ENCODE measurements at regions not wholly inside any gene's neighbourhood (a gene's known extent, or its start where the extent isn't known, plus 50 kb on each side); places are given as distances from the start of the nearest gene placed in this dataset.

DNA sequence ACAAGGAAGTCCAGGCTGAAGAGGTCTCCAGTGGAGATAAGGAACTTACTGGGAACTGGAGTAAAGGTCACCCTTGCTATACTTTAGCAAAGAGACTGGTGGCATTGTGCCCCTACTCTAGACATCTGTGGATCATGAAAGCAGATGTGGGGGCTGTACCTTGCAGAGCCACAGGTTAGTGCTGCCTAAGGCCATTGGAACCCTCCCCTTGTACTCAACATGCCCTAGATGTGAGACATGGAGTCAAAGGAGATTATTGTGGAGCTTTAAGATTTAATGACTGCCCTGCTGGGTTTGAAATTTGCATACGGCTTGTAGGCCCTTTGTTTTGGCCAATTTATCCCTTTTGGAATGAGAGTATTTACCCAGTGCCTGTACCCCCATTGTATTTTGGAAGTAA lies 397.3 kb upstream of the GRIN3A start:
- H3K27ac ChIP-seq = no peak overlapping the region
- TF ChIP-seq, protein P1, sequence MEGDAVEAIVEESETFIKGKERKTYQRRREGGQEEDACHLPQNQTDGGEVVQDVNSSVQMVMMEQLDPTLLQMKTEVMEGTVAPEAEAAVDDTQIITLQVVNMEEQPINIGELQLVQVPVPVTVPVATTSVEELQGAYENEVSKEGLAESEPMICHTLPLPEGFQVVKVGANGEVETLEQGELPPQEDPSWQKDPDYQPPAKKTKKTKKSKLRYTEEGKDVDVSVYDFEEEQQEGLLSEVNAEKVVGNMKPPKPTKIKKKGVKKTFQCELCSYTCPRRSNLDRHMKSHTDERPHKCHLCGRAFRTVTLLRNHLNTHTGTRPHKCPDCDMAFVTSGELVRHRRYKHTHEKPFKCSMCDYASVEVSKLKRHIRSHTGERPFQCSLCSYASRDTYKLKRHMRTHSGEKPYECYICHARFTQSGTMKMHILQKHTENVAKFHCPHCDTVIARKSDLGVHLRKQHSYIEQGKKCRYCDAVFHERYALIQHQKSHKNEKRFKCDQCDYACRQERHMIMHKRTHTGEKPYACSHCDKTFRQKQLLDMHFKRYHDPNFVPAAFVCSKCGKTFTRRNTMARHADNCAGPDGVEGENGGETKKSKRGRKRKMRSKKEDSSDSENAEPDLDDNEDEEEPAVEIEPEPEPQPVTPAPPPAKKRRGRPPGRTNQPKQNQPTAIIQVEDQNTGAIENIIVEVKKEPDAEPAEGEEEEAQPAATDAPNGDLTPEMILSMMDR (conservative IDR thresholded peaks at IDR 0.05) = no peak

DNA sequence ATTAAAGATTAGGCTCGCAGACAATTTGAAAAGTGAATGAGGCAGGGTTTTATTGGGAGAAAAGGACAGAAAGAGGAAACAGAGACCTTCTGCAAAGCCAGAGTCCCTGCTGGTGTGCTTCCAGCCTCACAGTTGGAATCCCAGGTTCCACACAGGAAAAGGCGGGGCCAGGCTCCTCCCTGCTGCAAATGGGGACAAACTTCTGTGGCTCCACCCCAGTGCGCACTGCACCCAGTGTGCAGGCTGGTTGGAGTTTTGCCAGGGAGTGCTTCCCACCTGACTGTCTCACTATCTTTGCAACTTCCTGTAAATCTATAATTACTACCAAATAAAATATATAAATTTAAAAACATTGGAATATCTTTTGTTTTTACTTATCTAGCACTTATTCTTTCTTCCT lies 386.0 kb upstream of the GRIN3A start:
- TF ChIP-seq, protein P1 (conservative IDR thresholded peaks at IDR 0.05) = no peak

DNA sequence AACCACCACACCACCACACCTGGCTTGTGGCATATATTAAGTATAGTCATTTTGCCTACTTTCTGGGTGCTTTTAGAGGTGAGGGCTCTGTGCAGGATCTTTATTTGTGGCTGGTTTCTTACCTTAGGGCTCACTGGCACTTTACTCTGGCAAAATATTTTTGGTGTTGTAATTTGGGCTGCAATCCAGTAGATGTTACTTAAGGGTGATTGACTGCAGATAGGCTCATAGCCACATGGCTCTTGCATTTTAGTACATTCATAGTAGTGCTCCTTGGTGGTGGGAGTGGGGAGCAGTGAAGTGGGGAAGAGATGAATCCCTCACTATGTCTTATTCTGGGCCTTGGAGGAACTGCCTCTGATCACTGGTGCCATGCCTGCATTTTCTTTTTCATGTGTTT lies 376.1 kb upstream of the GRIN3A start:
- TF ChIP-seq, protein P1 (conservative IDR thresholded peaks at IDR 0.05) = no peak
- no peak overlapping the region for H3K27ac ChIP-seq

More for the DNA sequence above, 386.0 kb upstream of the GRIN3A start:
- no peak overlapping the region for H3K27ac ChIP-seq

DNA sequence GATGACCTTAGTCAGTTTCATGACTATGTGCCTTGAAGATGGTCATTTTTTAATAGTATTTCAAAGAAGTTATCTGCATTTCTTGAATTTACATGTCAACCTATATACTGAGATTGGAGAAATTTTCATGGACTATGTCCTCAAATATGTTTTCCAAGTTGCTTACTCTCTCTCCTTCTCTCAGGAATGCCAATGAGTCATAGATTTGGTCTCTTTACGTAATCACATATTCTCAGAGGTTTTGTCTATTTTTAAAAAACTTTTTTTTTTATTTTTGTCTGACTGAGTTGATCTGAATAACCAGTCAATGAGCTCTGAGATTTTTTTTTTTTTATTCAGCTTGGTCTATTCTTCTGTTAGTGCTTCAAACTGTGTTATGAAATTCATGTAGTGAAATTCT lies 374.7 kb upstream of the GRIN3A start:
- no peak overlapping the region for H3K27ac ChIP-seq
- TF ChIP-seq, protein P1 (conservative IDR thresholded peaks at IDR 0.05) = no peak

DNA sequence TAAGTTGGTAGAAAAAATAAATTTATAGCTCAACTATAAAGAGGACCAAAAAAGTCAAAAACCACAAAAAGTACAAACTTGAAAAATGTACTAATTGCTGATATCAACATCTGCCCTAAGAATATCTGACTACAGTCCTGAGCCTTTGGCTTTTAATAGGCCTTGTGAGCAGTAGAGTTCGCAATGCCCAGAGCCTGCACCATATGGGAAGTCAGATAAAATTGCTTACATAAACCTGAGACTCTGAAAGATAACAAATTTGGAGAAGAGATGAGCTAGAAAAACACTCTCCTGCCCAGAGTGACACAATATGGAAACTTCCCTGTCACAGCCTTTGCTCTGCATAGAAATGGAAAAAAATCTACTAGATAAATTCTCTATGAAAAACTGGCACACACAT lies 368.0 kb upstream of the GRIN3A start:
- TF ChIP-seq, protein P1 (conservative IDR thresholded peaks at IDR 0.05) = no peak
- no peak overlapping the region for H3K27ac ChIP-seq

DNA sequence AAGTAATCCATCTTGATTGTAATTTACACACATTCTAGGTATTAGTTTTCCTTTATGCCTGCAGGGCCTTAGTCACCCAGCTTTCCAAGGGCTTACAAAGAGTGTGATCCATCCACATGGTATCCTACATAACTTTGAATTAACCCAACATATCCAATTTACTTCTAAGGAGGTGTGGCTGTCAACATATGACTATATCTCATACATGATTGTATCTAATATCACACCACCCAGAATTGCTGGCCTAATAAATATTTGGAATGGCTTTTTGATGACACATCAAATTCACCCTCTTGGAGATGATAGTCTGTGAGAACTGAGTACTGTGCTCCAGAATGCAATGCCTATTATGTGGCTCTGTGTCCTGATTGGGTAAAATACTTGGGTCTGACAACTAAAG lies 363.3 kb upstream of the GRIN3A start:
- TF ChIP-seq, protein P1 (conservative IDR thresholded peaks at IDR 0.05) = no peak
- no peak overlapping the region for H3K27ac ChIP-seq

DNA sequence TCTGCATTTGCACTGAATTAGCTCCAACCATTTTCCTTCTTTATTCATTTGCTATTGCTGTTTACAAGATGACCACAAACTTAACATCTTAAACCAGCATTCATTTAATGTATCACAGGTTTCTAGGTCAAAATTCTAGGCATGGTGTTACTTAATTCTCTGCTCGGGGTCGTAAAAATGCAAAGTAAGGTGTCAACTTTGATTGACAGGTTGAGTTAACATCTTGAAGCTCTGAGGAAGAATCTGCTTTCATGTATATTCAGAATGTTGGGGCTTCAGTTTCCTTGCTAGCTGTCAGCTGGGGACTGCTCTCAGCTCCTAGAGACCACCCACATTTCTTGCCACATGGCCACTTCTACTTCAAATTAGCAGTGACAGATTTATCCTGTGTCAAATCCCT lies 348.7 kb upstream of the GRIN3A start:
- TF ChIP-seq, protein P1 (conservative IDR thresholded peaks at IDR 0.05) = no peak

DNA sequence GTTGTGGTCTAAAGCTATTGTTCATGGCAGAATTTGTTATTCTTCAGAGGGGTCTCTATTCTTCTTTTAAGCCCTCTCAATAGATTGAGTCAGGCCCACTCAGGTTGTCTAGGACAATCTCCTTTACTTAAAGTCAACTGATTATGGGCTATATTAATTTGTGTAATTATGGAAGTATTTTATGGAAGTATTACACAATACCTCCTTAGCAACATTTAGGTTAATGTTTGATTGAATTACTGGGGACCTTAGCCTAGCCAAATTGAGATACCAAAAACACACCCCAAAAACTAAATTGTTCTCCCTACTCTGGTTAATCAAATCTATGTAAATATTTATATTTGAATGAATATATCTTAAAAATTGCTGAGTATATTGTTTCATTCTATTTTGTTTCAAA lies 347.1 kb upstream of the GRIN3A start:
- TF ChIP-seq, protein P1 (conservative IDR thresholded peaks at IDR 0.05) = no peak

More for the DNA sequence above, 348.7 kb upstream of the GRIN3A start:
- H3K27ac ChIP-seq = no peak overlapping the region

More for the DNA sequence above, 347.1 kb upstream of the GRIN3A start:
- no peak overlapping the region for H3K27ac ChIP-seq
